ENCODE measurements at regions not wholly inside any gene's neighbourhood (a gene's known extent, or its start where the extent isn't known, plus 50 kb on each side); places are given as distances from the start of the nearest gene placed in this dataset.

- TF ChIP-seq POLR2AphosphoS5 (IDR thresholded peaks at IDR 0.05; ENCODE audit: borderline replicate concordance, low read depth, low read length) (no peak), EZH2 (IDR thresholded peaks at IDR 0.05) (no peak)
Measured at GRCh38 chr22:48141301-48141700, 1378.9 kb downstream of the TBC1D22A start.
